ENCODE measurements at regions not wholly inside any gene's neighbourhood (a gene's known extent, or its start where the extent isn't known, plus 50 kb on each side); places are given as distances from the start of the nearest gene placed in this dataset.

GRCh38 chr5:25107853-25108252, 463.1 kb upstream of the CDH10 start:
- POLR2A ChIA-PET = no interaction called here
- H3K4me1 Mint-ChIP-seq (ENCODE audit: insufficient read depth, unreplicated experiment) = peaks cover 15% of the 10 kb centered on the region
- no peak for TF ChIP-seq CTCF (IDR thresholded peaks at IDR 0.05; ENCODE audit: unreplicated experiment)
- BruUV-seq (replicated peaks) = no TSS peak
- intact Hi-C loops (cut with micrococcal nuclease) = no loop called here
- peak overlapping the region; percentile 83 for H3K27ac Mint-ChIP-seq (ENCODE audit: low read depth, unreplicated experiment)
- CTCF ChIA-PET = interaction anchor here (0.6 to 0.7 kb wide), 2 partner anchors 20 to 1593 kb away, joined by 3 to 6 read pairs; no protein-coding TSS in a partner anchor
- peak; percentile 27 for DNase-seq (ENCODE audit: unreplicated experiment)
- H3K36me3 Mint-ChIP-seq (ENCODE audit: insufficient read depth, unreplicated experiment) = no peaks in the 10 kb centered on the region
- no peaks in the 10 kb centered on the region for H3K27me3 Mint-ChIP-seq (ENCODE audit: insufficient read depth, unreplicated experiment)
- H3K9me3 Mint-ChIP-seq (ENCODE audit: unreplicated experiment) = peaks cover 20% of the 10 kb centered on the region
- peak overlapping the region; percentile 56 for H3K4me3 Mint-ChIP-seq (ENCODE audit: unreplicated experiment)

- no peaks in the 10 kb centered on the region for H3K9me3 Mint-ChIP-seq (ENCODE audit: unreplicated experiment)
- BruUV-seq (replicated peaks) = no TSS peak
- POLR2A ChIA-PET = no interaction called here
- CTCF ChIA-PET = no interaction called here
- intact Hi-C loops (cut with micrococcal nuclease) = no loop called here
- no peaks in the 10 kb centered on the region for H3K4me1 Mint-ChIP-seq (ENCODE audit: insufficient read depth, unreplicated experiment)
- no peaks in the 10 kb centered on the region for H3K36me3 Mint-ChIP-seq (ENCODE audit: insufficient read depth, unreplicated experiment)
- H3K27ac Mint-ChIP-seq (ENCODE audit: low read depth, unreplicated experiment) = no peak overlapping the region
- no peak for DNase-seq (ENCODE audit: unreplicated experiment)
- no peak overlapping the region for H3K4me3 Mint-ChIP-seq (ENCODE audit: unreplicated experiment)
- no peaks in the 10 kb centered on the region for H3K27me3 Mint-ChIP-seq (ENCODE audit: insufficient read depth, unreplicated experiment)
- TF ChIP-seq CTCF (IDR thresholded peaks at IDR 0.05; ENCODE audit: unreplicated experiment) = no peak
These were observed 454.8 kb upstream of the CDH10 start for GRCh38 chr5:25099538-25099937.

- intact Hi-C loops (cut with micrococcal nuclease) = no loop called here
- H3K9me3 Mint-ChIP-seq (ENCODE audit: unreplicated experiment) = no peaks in the 10 kb centered on the region
- peaks cover 14% of the 10 kb centered on the region for H3K4me1 Mint-ChIP-seq (ENCODE audit: insufficient read depth, unreplicated experiment)
- H3K36me3 Mint-ChIP-seq (ENCODE audit: insufficient read depth, unreplicated experiment) = no peaks in the 10 kb centered on the region
- BruUV-seq (replicated peaks) = no TSS peak
- no peak overlapping the region for H3K4me3 Mint-ChIP-seq (ENCODE audit: unreplicated experiment)
- ChIA-PET POLR2A (no interaction called here), CTCF (no interaction called here)
- TF ChIP-seq CTCF (IDR thresholded peaks at IDR 0.05; ENCODE audit: unreplicated experiment) = no peak
- no peaks in the 10 kb centered on the region for H3K27me3 Mint-ChIP-seq (ENCODE audit: insufficient read depth, unreplicated experiment)
- no peak overlapping the region for H3K27ac Mint-ChIP-seq (ENCODE audit: low read depth, unreplicated experiment)
- no peak for DNase-seq (ENCODE audit: unreplicated experiment)
These were observed 450.5 kb upstream of the CDH10 start for GRCh38 chr5:25095261-25095660.

GRCh38 chr5:25094219-25094618, 449.4 kb upstream of the CDH10 start:
- no peaks in the 10 kb centered on the region for H3K9me3 Mint-ChIP-seq (ENCODE audit: unreplicated experiment)
- no TSS peak for BruUV-seq (replicated peaks)
- ChIA-PET CTCF (no interaction called here), POLR2A (interaction anchor here (0.6 kb wide), 1 partner anchor 321 kb away, joined by 3 read pairs; no protein-coding TSS in a partner anchor)
- H3K4me3 Mint-ChIP-seq (ENCODE audit: unreplicated experiment) = no peak overlapping the region
- no peaks in the 10 kb centered on the region for H3K36me3 Mint-ChIP-seq (ENCODE audit: insufficient read depth, unreplicated experiment)
- no peak for TF ChIP-seq CTCF (IDR thresholded peaks at IDR 0.05; ENCODE audit: unreplicated experiment)
- H3K27me3 Mint-ChIP-seq (ENCODE audit: insufficient read depth, unreplicated experiment) = no peaks in the 10 kb centered on the region
- intact Hi-C loops (cut with micrococcal nuclease) = no loop called here
- no peak overlapping the region for H3K27ac Mint-ChIP-seq (ENCODE audit: low read depth, unreplicated experiment)
- DNase-seq (ENCODE audit: unreplicated experiment) = no peak
- peaks cover 14% of the 10 kb centered on the region for H3K4me1 Mint-ChIP-seq (ENCODE audit: insufficient read depth, unreplicated experiment)

Data from MCF 10A (cell line).